ENCODE measurements at regions not wholly inside any gene's neighbourhood (a gene's known extent, or its start where the extent isn't known, plus 50 kb on each side); places are given as distances from the start of the nearest gene placed in this dataset.

DNA sequence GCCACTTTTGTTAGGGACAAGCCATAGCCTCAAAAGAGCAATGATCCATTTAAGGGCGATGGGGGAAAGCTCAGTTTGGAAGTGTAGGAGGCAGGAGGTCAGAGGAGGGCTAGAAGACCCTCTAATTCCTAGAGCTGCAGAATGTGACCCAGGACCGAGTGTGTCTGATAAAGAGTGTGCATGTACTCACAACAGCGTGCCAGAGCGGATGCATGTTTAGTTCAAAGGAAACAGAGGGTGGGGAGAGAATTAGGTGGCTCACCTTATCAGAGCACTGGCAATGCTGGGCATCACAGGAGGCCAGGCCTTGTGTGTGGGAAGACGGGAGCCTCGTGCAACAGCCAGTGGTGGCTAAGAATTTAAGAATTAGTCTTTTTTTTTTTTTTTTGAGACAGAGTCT, 133.9 kb upstream of the COBL start:
- no peak overlapping the region for H3K4me2 ChIP-seq (ENCODE audit: low read length)
- no peak overlapping the region for H3K9ac ChIP-seq (ENCODE audit: low read length)
- no peaks in the 10 kb centered on the region for H3F3A ChIP-seq (ENCODE audit: insufficient read depth, low read length)
- no peak overlapping the region for H3K27ac ChIP-seq (ENCODE audit: low read depth, low read length, poor library complexity, severe bottlenecking)
- H4K20me1 ChIP-seq (ENCODE audit: insufficient read depth, low read length), result no peaks in the 10 kb centered on the region
- no peaks in the 10 kb centered on the region for H3K27me3 ChIP-seq (ENCODE audit: insufficient read depth, low read length)
- no peak overlapping the region for H2AFZ ChIP-seq (ENCODE audit: low read length)
- no peak for TF ChIP-seq EZH2 (IDR thresholded peaks at IDR 0.05; ENCODE audit: borderline replicate concordance, low read length)
- TF ChIP-seq, protein P1, sequence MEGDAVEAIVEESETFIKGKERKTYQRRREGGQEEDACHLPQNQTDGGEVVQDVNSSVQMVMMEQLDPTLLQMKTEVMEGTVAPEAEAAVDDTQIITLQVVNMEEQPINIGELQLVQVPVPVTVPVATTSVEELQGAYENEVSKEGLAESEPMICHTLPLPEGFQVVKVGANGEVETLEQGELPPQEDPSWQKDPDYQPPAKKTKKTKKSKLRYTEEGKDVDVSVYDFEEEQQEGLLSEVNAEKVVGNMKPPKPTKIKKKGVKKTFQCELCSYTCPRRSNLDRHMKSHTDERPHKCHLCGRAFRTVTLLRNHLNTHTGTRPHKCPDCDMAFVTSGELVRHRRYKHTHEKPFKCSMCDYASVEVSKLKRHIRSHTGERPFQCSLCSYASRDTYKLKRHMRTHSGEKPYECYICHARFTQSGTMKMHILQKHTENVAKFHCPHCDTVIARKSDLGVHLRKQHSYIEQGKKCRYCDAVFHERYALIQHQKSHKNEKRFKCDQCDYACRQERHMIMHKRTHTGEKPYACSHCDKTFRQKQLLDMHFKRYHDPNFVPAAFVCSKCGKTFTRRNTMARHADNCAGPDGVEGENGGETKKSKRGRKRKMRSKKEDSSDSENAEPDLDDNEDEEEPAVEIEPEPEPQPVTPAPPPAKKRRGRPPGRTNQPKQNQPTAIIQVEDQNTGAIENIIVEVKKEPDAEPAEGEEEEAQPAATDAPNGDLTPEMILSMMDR (IDR thresholded peaks at IDR 0.05; ENCODE audit: low read length), result no peak
- no peaks in the 10 kb centered on the region for H3K79me2 ChIP-seq (ENCODE audit: insufficient read depth, low read length)
- H3K9me3 ChIP-seq (ENCODE audit: low read length), result no peaks in the 10 kb centered on the region
- H3K4me3 ChIP-seq (ENCODE audit: low read depth, low read length, poor library complexity, severe bottlenecking), result no peak overlapping the region
- no peaks in the 10 kb centered on the region for H3K9me2 ChIP-seq (ENCODE audit: low read depth, low read length)
- H3K36me3 ChIP-seq (ENCODE audit: insufficient read depth, low read length), result no peaks in the 10 kb centered on the region
- no peaks in the 10 kb centered on the region for H3K4me1 ChIP-seq (ENCODE audit: insufficient read depth, low read length, severe bottlenecking)

DNA sequence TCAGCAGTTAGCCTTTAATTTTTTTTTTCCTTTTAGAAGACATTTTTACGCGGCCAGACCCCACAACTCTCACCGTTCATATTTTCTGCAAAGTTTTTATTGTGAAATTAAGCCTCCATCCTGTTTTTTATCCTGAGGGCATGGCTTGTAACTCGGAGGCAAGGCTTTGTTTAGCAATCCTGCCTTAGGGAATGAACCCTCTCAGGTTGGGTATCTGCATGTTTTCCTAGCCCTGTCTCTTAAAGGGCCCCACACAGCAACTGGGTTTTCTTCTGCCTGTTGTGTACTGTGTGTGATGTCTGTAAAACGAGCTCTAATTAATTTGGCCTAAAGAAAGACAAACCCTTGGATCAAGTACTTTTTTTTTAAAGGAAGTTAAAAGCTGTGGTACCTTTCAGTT, 130.2 kb upstream of the COBL start:
- Histone ChIP-seq H2AFZ (ENCODE audit: low read length) (no peak overlapping the region), H3K36me3 (ENCODE audit: insufficient read depth, low read length) (no peaks in the 10 kb centered on the region), H3K4me2 (ENCODE audit: low read length) (no peak overlapping the region), H3K9me2 (ENCODE audit: low read depth, low read length) (no peaks in the 10 kb centered on the region), H3K4me1 (ENCODE audit: insufficient read depth, low read length, severe bottlenecking) (no peaks in the 10 kb centered on the region), H3K79me2 (ENCODE audit: insufficient read depth, low read length) (no peaks in the 10 kb centered on the region), H3K9me3 (ENCODE audit: low read length) (peaks cover 5% of the 10 kb centered on the region; the same call in 1 of the 2 replicates), H3K27me3 (ENCODE audit: insufficient read depth, low read length) (no peaks in the 10 kb centered on the region), H3K4me3 (ENCODE audit: low read depth, low read length, poor library complexity, severe bottlenecking) (no peak overlapping the region), H4K20me1 (ENCODE audit: insufficient read depth, low read length) (no peaks in the 10 kb centered on the region), H3K27ac (ENCODE audit: low read depth, low read length, poor library complexity, severe bottlenecking) (no peak overlapping the region), H3F3A (ENCODE audit: insufficient read depth, low read length) (no peaks in the 10 kb centered on the region), H3K9ac (ENCODE audit: low read length) (no peak overlapping the region)
- TF ChIP-seq, protein P1 (IDR thresholded peaks at IDR 0.05; ENCODE audit: low read length), result no peak
- TF ChIP-seq EZH2 (IDR thresholded peaks at IDR 0.05; ENCODE audit: borderline replicate concordance, low read length), result no peak

DNA sequence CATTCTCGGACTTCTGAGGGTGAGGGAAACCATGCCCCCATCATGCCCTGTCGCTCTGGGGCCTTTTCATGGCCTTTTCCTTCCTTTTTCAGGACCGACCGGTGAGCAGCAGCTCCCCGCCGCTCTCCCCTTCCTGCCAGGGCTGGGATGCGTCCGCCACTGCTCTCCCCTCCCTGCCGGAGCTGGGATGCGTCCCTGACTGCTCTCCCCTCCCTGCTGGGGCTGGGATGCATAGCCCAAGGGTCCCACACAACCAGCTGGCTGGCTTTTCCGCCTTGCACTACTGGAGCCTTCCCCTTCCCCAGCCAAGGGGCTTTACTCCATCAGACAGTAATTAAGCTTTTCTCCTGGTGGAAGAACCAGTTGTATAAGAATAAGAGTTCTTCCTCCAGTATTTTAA, 129.7 kb upstream of the COBL start:
- Histone ChIP-seq H3K4me2 (ENCODE audit: low read length) (no peak overlapping the region), H3K9ac (ENCODE audit: low read length) (no peak overlapping the region), H3K79me2 (ENCODE audit: insufficient read depth, low read length) (no peaks in the 10 kb centered on the region), H3K4me1 (ENCODE audit: insufficient read depth, low read length, severe bottlenecking) (no peaks in the 10 kb centered on the region), H3K27me3 (ENCODE audit: insufficient read depth, low read length) (no peaks in the 10 kb centered on the region), H3K4me3 (ENCODE audit: low read depth, low read length, poor library complexity, severe bottlenecking) (no peak overlapping the region), H3F3A (ENCODE audit: insufficient read depth, low read length) (no peaks in the 10 kb centered on the region), H3K36me3 (ENCODE audit: insufficient read depth, low read length) (no peaks in the 10 kb centered on the region), H3K27ac (ENCODE audit: low read depth, low read length, poor library complexity, severe bottlenecking) (no peak overlapping the region), H2AFZ (ENCODE audit: low read length) (no peak overlapping the region), H3K9me3 (ENCODE audit: low read length) (peaks cover 5% of the 10 kb centered on the region; the same call in 1 of the 2 replicates), H3K9me2 (ENCODE audit: low read depth, low read length) (no peaks in the 10 kb centered on the region), H4K20me1 (ENCODE audit: insufficient read depth, low read length) (no peaks in the 10 kb centered on the region)
- TF ChIP-seq EZH2 (IDR thresholded peaks at IDR 0.05; ENCODE audit: borderline replicate concordance, low read length), result no peak
- TF ChIP-seq, protein P1 (IDR thresholded peaks at IDR 0.05; ENCODE audit: low read length), result no peak

Measured in OCI-LY1 (cell line).